ENCODE measurements at regions not wholly inside any gene's neighbourhood (a gene's known extent, or its start where the extent isn't known, plus 50 kb on each side); places are given as distances from the start of the nearest gene placed in this dataset.

DNA sequence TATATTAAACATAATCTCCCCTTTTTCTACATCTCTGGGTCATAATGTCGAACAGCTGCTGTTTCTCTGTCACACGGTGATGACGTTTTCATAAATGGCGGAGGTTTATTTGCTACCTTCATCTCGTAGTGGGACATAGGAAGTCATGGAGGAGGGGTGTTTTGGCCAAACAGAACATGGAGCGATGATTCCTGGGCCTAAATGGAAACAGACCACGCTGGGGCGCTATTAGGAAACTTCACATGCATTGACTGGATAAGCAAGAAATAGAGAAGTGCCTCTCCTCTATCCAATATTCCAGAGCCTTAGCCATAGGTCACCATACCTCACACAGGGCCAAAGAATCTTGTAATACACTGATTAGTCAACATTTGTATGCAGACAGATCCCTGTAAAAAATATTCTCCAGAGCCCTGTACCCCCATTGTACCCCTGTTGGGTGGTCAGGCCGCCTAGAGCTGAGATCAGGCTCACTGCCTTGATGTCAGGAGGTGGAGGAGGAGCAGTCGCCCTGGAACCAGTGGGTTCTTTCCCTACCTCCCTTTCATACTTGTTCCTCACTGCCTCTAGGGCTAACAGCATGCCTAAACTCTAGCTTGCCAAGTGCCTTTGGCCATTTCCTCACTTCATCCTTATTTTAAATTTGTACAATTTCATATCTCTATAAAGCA lies 77.8 kb upstream of the SPIN1 start:
- H3K36me3 ChIP-seq (ENCODE audit: control insufficient read depth, insufficient read depth, low read length): no peaks in the 10 kb centered on the region
- H3K27ac ChIP-seq (ENCODE audit: low read depth, low read length): no peak overlapping the region
- no peak overlapping the region for H3K9ac ChIP-seq (ENCODE audit: extremely low read depth, low read length, poor library complexity, severe bottlenecking)
- Mint-ChIP-seq H3K4me1 (peaks cover 11% of the 10 kb centered on the region), H3K9me3 (no peaks in the 10 kb centered on the region), H3K4me3 (no peak overlapping the region), H3K27me3 (ENCODE audit: insufficient read depth) (no peaks in the 10 kb centered on the region), H3K36me3 (ENCODE audit: low read depth) (no peaks in the 10 kb centered on the region), H3K27ac (no peak overlapping the region)
- WGBS, 2 experiments (ENCODE audit: insufficient coverage in 1 of 2, insufficient read length in 1 of 2): 80 to 100% methylated on average over 4 to 10 of the region's 10 CpGs
- peak; percentile 66 for TF ChIP-seq CTCF (conservative IDR thresholded peaks at IDR 0.05)
- H3K27me3 ChIP-seq (ENCODE audit: control insufficient read depth, insufficient read depth, low read length, poor library complexity, severe bottlenecking): no peaks in the 10 kb centered on the region
- H3K9me3 ChIP-seq (ENCODE audit: control insufficient read depth, low read length): no peaks in the 10 kb centered on the region
- DNase-seq: peak; percentile 83
- no peak overlapping the region for H3K4me3 ChIP-seq (ENCODE audit: low read length)
- H3K4me1 ChIP-seq (ENCODE audit: control insufficient read depth, insufficient read depth, low read length): no peaks in the 10 kb centered on the region

- no peak for TF ChIP-seq CTCF (conservative IDR thresholded peaks at IDR 0.05)
- Histone ChIP-seq H3K27ac (ENCODE audit: low read depth, low read length) (no peak overlapping the region), H3K4me3 (ENCODE audit: low read length) (no peak overlapping the region), H3K4me1 (ENCODE audit: control insufficient read depth, insufficient read depth, low read length) (no peaks in the 10 kb centered on the region), H3K27me3 (ENCODE audit: control insufficient read depth, insufficient read depth, low read length, poor library complexity, severe bottlenecking) (no peaks in the 10 kb centered on the region), H3K9me3 (ENCODE audit: control insufficient read depth, low read length) (no peaks in the 10 kb centered on the region), H3K36me3 (ENCODE audit: control insufficient read depth, insufficient read depth, low read length) (no peaks in the 10 kb centered on the region), H3K9ac (ENCODE audit: extremely low read depth, low read length, poor library complexity, severe bottlenecking) (no peak overlapping the region)
- Mint-ChIP-seq H3K4me1 (peaks cover 11% of the 10 kb centered on the region), H3K27me3 (ENCODE audit: insufficient read depth) (no peaks in the 10 kb centered on the region), H3K9me3 (no peaks in the 10 kb centered on the region), H3K36me3 (ENCODE audit: low read depth) (no peaks in the 10 kb centered on the region), H3K4me3 (no peak overlapping the region), H3K27ac (no peak overlapping the region)
- no peak for DNase-seq
- 89 to 98% methylated on average over 6 to 7 of the region's 7 CpGs for WGBS, 2 experiments (ENCODE audit: insufficient coverage in 1 of 2, insufficient read length in 1 of 2)
Measured at GRCh38 chr9:88308831-88309560, 79.2 kb upstream of the SPIN1 start.

GRCh38 chr9:88307136-88307535 lies 81.1 kb upstream of the SPIN1 start:
- H3K27me3 Mint-ChIP-seq (ENCODE audit: insufficient read depth): peaks cover 1% of the 10 kb centered on the region
- no peak overlapping the region for H3K27ac Mint-ChIP-seq
- no peaks in the 10 kb centered on the region for H3K9me3 Mint-ChIP-seq
- H3K4me1 Mint-ChIP-seq: peaks cover 2% of the 10 kb centered on the region
- Histone ChIP-seq H3K4me1 (ENCODE audit: control insufficient read depth, insufficient read depth, low read length) (no peaks in the 10 kb centered on the region), H3K9ac (ENCODE audit: extremely low read depth, low read length, poor library complexity, severe bottlenecking) (no peak overlapping the region), H3K27ac (ENCODE audit: low read depth, low read length) (no peak overlapping the region), H3K4me3 (ENCODE audit: low read length) (no peak overlapping the region), H3K36me3 (ENCODE audit: control insufficient read depth, insufficient read depth, low read length) (no peaks in the 10 kb centered on the region), H3K27me3 (ENCODE audit: control insufficient read depth, insufficient read depth, low read length, poor library complexity, severe bottlenecking) (no peaks in the 10 kb centered on the region), H3K9me3 (ENCODE audit: control insufficient read depth, low read length) (no peaks in the 10 kb centered on the region)
- no peaks in the 10 kb centered on the region for H3K36me3 Mint-ChIP-seq (ENCODE audit: low read depth)
- H3K4me3 Mint-ChIP-seq: no peak overlapping the region
- no peak for DNase-seq
- no peak for TF ChIP-seq CTCF (conservative IDR thresholded peaks at IDR 0.05)
- 95 to 96% methylated on average over 6 to 7 of the region's 7 CpGs for WGBS, 2 experiments (ENCODE audit: insufficient coverage in 1 of 2, insufficient read length in 1 of 2)

Measured in endodermal cell (in vitro differentiated cells).